GM12891 (cell line): ENCODE measurements at regions not wholly inside any gene's neighbourhood (a gene's known extent, or its start where the extent isn't known, plus 50 kb on each side); places are given as distances from the start of the nearest gene placed in this dataset.
"Not testable (repeated sequence)": the region's sequence is repeated elsewhere in the genome, so short reads cannot be mapped to it uniquely, and the experiment has no call there.

Experiments used
- DNase-seq: peaks from one replicate; pipeline ENCODE4 v3.0.0; 2011; ENCODE audit warnings: low spot score; ENCODE audit not compliant: insufficient read length
- FAIRE-seq: peaks from 2 replicates; lab custom pipeline; 2011; peaks lifted over from hg19 to GRCh38; lab: Jason Lieb, UNC
- PAX5 ChIP-seq: IDR thresholded peaks from 2 replicates; pipeline ENCODE4 v1.6.1; 2011; ENCODE audit warnings: low read length, moderate library complexity, mild to moderate bottlenecking; ENCODE audit not compliant: insufficient read depth, severe bottlenecking
- POLR2A ChIP-seq: IDR thresholded peaks from 2 replicates; pipeline ENCODE4 v1.6.1; 2011; ENCODE audit warnings: low read depth, low read length, control low read depth
- POLR2AphosphoS5 ChIP-seq: IDR thresholded peaks from 2 replicates; pipeline ENCODE4 v1.6.1; 2011; ENCODE audit warnings: low read depth, low read length, control low read depth
- POU2F2 ChIP-seq: IDR thresholded peaks from 2 replicates; pipeline ENCODE4 v1.6.1; 2011; ENCODE audit warnings: low read depth, mild to moderate bottlenecking, control low read depth, low read length, moderate library complexity
- SPI1 ChIP-seq: IDR thresholded peaks from 2 replicates; pipeline ENCODE4 v1.6.1; 2011; ENCODE audit warnings: low read depth, low read length, control low read depth
- TAF1 ChIP-seq: IDR thresholded peaks from 2 replicates; pipeline ENCODE4 v1.6.1; 2011; ENCODE audit warnings: low read depth, low read length, control low read depth

GRCh38 chr14:41549821-41550607 is 56.7 kb upstream of the LRFN5 start:
- no peak for TF ChIP-seq POU2F2
- no peak for TF ChIP-seq POLR2A
- TF ChIP-seq SPI1 = no peak
- TF ChIP-seq TAF1 = no peak
- no peak for FAIRE-seq
- no peak for DNase-seq

DNA sequence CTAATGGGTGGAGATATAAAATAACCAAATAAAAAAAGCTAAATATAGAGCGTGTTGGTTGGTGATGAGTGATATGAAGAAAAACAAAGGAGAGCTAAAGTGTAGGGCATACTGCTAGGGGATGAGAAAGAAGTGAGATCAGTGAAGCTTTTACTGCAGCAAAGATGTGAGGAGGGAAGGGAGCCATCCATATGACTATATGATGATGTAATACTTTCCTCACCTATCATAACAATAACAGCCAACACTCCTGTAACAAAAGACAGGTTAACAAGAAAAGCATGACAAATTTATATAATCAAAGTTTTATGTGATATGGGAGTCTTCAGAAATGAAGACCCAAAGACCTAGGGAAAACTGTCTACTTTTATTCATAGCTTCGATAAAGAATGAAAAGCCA is 57.4 kb upstream of the LRFN5 start:
- FAIRE-seq (no peak), DNase-seq (no peak)
- no peak for TF ChIP-seq SPI1
- TF ChIP-seq POU2F2 = no peak
- TF ChIP-seq POLR2AphosphoS5 = no peak
- no peak for TF ChIP-seq POLR2A
- no peak for TF ChIP-seq PAX5
- TF ChIP-seq TAF1 = no peak

DNA sequence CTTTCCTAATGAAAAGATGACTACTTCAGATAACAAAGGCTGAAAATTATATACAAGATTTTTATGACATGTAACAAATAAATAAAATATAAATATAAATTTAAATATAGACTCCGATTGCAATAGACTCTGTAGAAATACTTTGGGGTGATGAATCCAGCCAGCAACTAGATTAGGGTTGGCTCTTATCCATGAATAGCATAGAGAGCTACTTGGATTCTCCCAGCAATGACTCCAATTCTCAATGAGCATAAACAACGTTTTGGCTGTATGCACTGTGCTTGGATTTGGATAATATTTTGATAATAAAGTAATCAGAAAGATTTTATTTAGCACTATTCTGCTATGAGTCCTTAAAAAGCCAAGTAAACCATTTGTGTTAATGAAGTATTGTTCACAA is 58.0 kb upstream of the LRFN5 start:
- DNase-seq (no peak), FAIRE-seq (no peak)
- TF ChIP-seq TAF1 = no peak

DNA sequence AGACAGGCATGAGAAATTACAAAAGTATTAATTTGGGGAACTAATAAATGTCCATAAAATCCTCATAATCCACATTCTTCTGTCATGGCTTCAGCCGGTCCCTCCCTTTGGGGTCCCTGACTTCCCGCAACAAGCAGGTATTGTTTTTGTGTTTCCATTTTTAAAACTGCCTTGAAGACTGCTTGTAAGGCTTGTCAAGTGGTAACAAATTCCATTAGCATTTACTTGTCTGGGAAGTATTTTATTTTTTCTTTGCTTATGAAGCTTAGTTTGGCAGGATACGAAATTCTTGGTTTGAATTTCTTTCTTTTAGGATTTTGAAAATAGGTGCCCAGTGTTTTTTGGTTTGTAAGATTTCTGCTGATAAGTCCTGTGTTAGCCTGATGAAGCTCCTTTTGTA is 65.3 kb upstream of the LRFN5 start:
- TF ChIP-seq TAF1 (no peak), PAX5 (no peak), POLR2AphosphoS5 (no peak), POLR2A (no peak), SPI1 (no peak), POU2F2 (no peak)
- DNase-seq (no peak), FAIRE-seq (no peak)

DNA sequence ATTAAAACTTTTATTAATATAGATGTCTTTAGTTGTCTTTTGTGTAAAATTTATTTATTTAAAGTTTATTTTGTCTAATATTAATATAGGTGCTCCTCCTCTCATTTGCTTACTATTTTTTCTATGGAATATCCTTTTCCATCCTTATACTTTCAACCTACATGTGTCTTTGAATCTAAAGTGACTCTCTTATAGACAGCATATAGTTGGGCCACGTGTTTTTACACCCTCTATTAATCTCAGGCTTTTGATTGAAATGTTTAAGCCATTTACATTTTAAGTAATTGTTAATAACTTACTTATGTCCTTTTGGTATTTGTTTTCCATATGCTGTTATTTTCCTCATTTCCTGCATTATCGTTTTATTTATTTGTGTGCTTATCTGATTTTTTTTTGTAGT is 74.4 kb upstream of the LRFN5 start:
- no peak for TF ChIP-seq PAX5
- TF ChIP-seq POU2F2 = no peak
- no peak for TF ChIP-seq SPI1
- no peak for TF ChIP-seq POLR2AphosphoS5
- TF ChIP-seq POLR2A = no peak
- TF ChIP-seq TAF1 = no peak
- DNase-seq (no peak), FAIRE-seq (no peak)

DNA sequence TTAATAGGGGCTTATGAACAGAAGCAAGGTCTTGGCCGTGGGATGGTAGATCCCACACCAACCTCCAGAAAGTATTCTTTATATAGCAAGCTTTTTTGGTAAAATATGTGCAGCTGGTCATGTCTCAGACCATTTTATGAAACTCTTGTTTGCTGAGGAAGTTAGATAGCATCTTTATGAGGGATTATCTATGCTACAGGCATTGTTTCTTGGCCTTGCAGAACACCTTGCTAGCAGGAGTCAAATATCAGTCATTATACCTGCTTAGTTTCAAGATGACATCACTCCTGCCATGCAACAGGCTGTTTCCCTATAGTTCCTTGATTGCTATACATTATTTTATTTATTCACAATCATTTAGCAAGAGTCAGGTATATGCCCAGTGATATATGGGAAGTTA is 84.8 kb upstream of the LRFN5 start:
- DNase-seq (no peak), FAIRE-seq (no peak)
- no peak for TF ChIP-seq POLR2AphosphoS5
- TF ChIP-seq PAX5 = no peak
- TF ChIP-seq POU2F2 = no peak
- TF ChIP-seq SPI1 = no peak
- TF ChIP-seq POLR2A = no peak
- no peak for TF ChIP-seq TAF1

DNA sequence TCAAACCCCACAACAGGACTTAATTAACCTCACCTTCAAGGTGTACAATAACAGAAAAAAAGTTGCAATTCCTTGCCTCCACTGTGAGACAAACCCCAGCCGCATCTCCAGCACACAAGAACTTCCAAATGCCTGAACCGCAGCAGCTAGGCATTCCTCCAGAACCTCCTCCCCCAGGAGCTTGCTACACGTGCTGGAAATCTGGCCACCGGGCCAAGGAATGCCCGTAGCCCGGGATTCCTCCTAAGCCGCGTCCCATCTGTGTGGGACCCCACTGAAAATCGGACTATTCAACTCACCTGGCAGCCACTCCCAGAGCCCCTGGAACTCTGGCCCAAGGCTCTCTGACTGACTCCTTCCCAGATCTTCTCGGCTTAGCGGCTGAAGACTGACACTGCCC is 88.6 kb upstream of the LRFN5 start:
- FAIRE-seq, DNase-seq: not testable (repeated sequence)

DNA sequence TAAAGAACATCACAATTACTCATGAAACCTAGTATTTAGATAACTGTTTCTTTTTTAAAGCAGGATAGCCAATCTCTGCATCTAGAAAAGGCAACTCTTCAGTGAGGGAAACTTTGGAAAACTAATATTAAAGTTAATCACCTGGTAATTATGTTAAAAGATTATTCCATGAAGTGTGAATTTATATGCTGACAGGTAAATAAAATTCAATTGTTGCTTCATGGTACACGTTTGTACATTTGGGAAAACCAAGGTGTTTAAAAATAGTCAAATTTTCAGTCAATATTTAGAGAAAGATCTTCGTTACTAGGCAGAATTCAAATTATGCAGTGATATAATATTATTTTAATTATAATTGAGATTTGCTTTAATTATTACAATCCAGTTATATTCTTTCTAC is 100.1 kb upstream of the LRFN5 start:
- FAIRE-seq (no peak), DNase-seq (no peak)
- TF ChIP-seq POLR2AphosphoS5 (no peak), POU2F2 (no peak), TAF1 (no peak), POLR2A (no peak), SPI1 (no peak), PAX5 (no peak)

GRCh38 chr14:41505491-41505890 is 101.2 kb upstream of the LRFN5 start:
- FAIRE-seq = no peak
- TF ChIP-seq POU2F2 = no peak
- no peak for TF ChIP-seq POLR2AphosphoS5
- no peak for TF ChIP-seq TAF1
- TF ChIP-seq POLR2A = no peak
- TF ChIP-seq SPI1 = no peak
- TF ChIP-seq PAX5 = no peak
- DNase-seq = no peak

DNA sequence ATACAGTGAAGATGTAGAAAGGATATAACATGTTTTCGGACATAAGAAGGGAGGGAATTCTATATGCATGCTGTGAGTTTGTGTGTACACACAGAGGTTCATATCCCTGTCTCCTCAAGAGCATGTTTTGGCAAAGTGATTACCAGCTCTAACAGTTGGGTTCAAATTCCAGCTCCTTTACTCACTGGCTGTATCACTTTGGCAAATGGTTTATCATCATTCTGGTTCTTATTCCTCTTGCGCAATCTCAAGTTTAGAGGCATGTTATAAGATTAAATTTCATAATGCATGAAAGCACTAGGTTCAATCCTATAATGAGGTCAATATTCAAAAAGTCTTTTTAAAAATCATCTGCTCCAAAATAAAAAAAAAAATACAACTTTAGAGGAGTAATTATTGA is 107.7 kb upstream of the LRFN5 start:
- FAIRE-seq = no peak
- no peak for DNase-seq
- TF ChIP-seq SPI1 = no peak
- TF ChIP-seq TAF1 = no peak
- no peak for TF ChIP-seq PAX5
- TF ChIP-seq POLR2A = no peak
- no peak for TF ChIP-seq POLR2AphosphoS5
- no peak for TF ChIP-seq POU2F2
